H1 (cell line): ENCODE measurements at regions not wholly inside any gene's neighbourhood (a gene's known extent, or its start where the extent isn't known, plus 50 kb on each side); places are given as distances from the start of the nearest gene placed in this dataset.

ENCODE experiments used
- CTCF ChIA-PET: fragments of 300-600 bp; sonication (Branson Sonifier 250); formaldehyde crosslinking; loops from one replicate; lab custom pipeline; 2021; ENCODE audit not compliant: partially characterized antibody; lab: Charles Lee
- POLR2A ChIA-PET: fragments of 300-600 bp; sonication (Branson Sonifier 250); formaldehyde crosslinking; loops from one replicate; lab custom pipeline; 2021; ENCODE audit warnings: inconsistent platforms; ENCODE audit not compliant: partially characterized antibody; lab: Charles Lee
- DNase-seq, 2 experiments: peaks; one replicate each; pipeline versions ENCODE4 v3.0.0 to v3.0.0-alpha.2; 2010 to 2022; ENCODE audit warnings: low spot score in 2 of 2, low read depth in 1 of 2, mixed read lengths in 1 of 2
- FAIRE-seq: peaks from 2 replicates; lab custom pipeline; 2011; peaks lifted over from hg19 to GRCh38; lab: Jason Lieb, UNC
- H2AFZ ChIP-seq: 2 replicates; pipeline ENCODE4 v1.8.1; 2012; ENCODE audit warnings: low read length, inconsistent platforms
- H2AK5ac ChIP-seq: 2 replicates; pipeline ENCODE4 v1.6.1; 2013; ENCODE audit warnings: low read depth, low read length
- H2BK120ac ChIP-seq: replicated peaks from 2 replicates; pipeline ENCODE3; 2013; ENCODE audit warnings: low read depth, low read length, inconsistent platforms
- H2BK12ac ChIP-seq: 2 replicates; pipeline ENCODE4 v1.6.1; 2013; ENCODE audit warnings: low read depth, low read length
- H2BK15ac ChIP-seq: 2 replicates; pipeline ENCODE4 v1.6.1; 2013; ENCODE audit warnings: low read length
- H2BK20ac ChIP-seq: 2 replicates; pipeline ENCODE4 v1.6.1; 2013; ENCODE audit warnings: low read length
- H2BK5ac ChIP-seq: 2 replicates; pipeline ENCODE4 v1.6.1; 2013; ENCODE audit warnings: low read depth, low read length
- H3K14ac ChIP-seq: 2 replicates; pipeline ENCODE4 v1.6.1; 2013; ENCODE audit warnings: inconsistent platforms; ENCODE audit not compliant: insufficient read length
- H3K18ac ChIP-seq: 2 replicates; pipeline ENCODE4 v1.6.1; 2013; ENCODE audit warnings: low read length; ENCODE audit errors: extremely low read depth
- H3K23ac ChIP-seq: 2 replicates; pipeline ENCODE4 v1.6.1; 2013; ENCODE audit warnings: inconsistent platforms; ENCODE audit not compliant: insufficient read length
- H3K23me2 ChIP-seq: 2 replicates; pipeline ENCODE4 v1.6.1; 2013; ENCODE audit warnings: low read depth, low read length
- H3K27ac ChIP-seq: 2 replicates; pipeline ENCODE4 v1.6.1; 2011; ENCODE audit warnings: low read depth, low read length, inconsistent platforms
- H3K27me3 ChIP-seq, 4 experiments: replicated peaks in 1 of 4; 1 replicate in 1 of 4; 2 replicates in 3 of 4; pipeline versions ENCODE4 v1.6.1 to v1.8.1; 2011 to 2013; ENCODE audit warnings: low read length in 3 of 4, mild to moderate bottlenecking in 3 of 4, inconsistent platforms in 2 of 4, mixed read lengths in 2 of 4, moderate library complexity in 1 of 4; ENCODE audit not compliant: control insufficient read depth in 3 of 4, insufficient read depth in 3 of 4; ENCODE audit errors: extremely low read depth in 1 of 4
- H3K36me3 ChIP-seq, 4 experiments: 2 replicates each; pipeline versions ENCODE4 v1.6.1 to v1.8.1; 2011 to 2013; ENCODE audit warnings: mild to moderate bottlenecking in 4 of 4, low read length in 3 of 4, moderate library complexity in 2 of 4, control low read depth in 1 of 4, inconsistent platforms in 1 of 4; ENCODE audit not compliant: insufficient read depth in 4 of 4, control insufficient read depth in 2 of 4
- H3K4ac ChIP-seq: replicated peaks from 2 replicates; pipeline ENCODE3; 2013; ENCODE audit warnings: low read length, low read depth, mixed read lengths, inconsistent platforms; ENCODE audit not compliant: insufficient read length
- H3K4me1 ChIP-seq, 4 experiments: replicated peaks in 1 of 4; 1 replicate in 1 of 4; 2 replicates in 3 of 4; pipeline versions ENCODE4 v1.6.1 to v1.8.1; 2011 to 2013; ENCODE audit warnings: low read length in 3 of 4, inconsistent platforms in 2 of 4, mixed read lengths in 1 of 4; ENCODE audit not compliant: insufficient read depth in 4 of 4, control insufficient read depth in 3 of 4
- H3K4me2 ChIP-seq, 2 experiments: 2 replicates each; pipeline versions ENCODE4 v1.6.1 to v1.8.1; 2011 to 2013; ENCODE audit warnings: low read depth in 2 of 2, low read length in 2 of 2, control low read depth in 1 of 2, inconsistent platforms in 1 of 2, mild to moderate bottlenecking in 1 of 2; ENCODE audit not compliant: insufficient read depth in 1 of 2
- H3K4me3 ChIP-seq, 4 experiments: fragments of 200-600, 300-600 bp in 1 of 4; sonication (generic), shearing (Covaris generic), sonication (Bioruptor Twin) in 1 of 4; 2 replicates each; pipeline versions ENCODE4 v1.5.1 to v1.8.1; 2011 to 2016; ENCODE audit warnings: low read length in 4 of 4, low read depth in 3 of 4, control low read depth in 2 of 4, inconsistent platforms in 2 of 4, mild to moderate bottlenecking in 2 of 4, mixed read lengths in 1 of 4, moderate library complexity in 1 of 4; ENCODE audit not compliant: insufficient read depth in 2 of 4; ENCODE audit errors: extremely low read depth in 1 of 4
- H3K56ac ChIP-seq: replicated peaks from 2 replicates; pipeline ENCODE3; 2013; ENCODE audit warnings: low read depth, mild to moderate bottlenecking, mixed read lengths, low read length, inconsistent platforms; ENCODE audit not compliant: insufficient read length
- H3K79me1 ChIP-seq: 2 replicates; pipeline ENCODE4 v1.6.1; 2013; ENCODE audit warnings: low read depth, low read length, control low read depth
- H3K79me2 ChIP-seq, 2 experiments: 2 replicates each; pipeline versions ENCODE4 v1.6.1 to v1.8.1; 2012 to 2013; ENCODE audit warnings: low read length in 2 of 2, mild to moderate bottlenecking in 2 of 2, inconsistent platforms in 1 of 2; ENCODE audit not compliant: insufficient read depth in 2 of 2, control insufficient read depth in 1 of 2
- H3K9ac ChIP-seq, 4 experiments: replicated peaks in 1 of 4; 1 replicate in 1 of 4; 2 replicates in 3 of 4; pipeline versions ENCODE4 v1.6.1 to v1.8.1; 2011 to 2013; ENCODE audit warnings: low read depth in 3 of 4, low read length in 3 of 4, control low read depth in 2 of 4, mild to moderate bottlenecking in 2 of 4, moderate library complexity in 2 of 4, inconsistent platforms in 1 of 4; ENCODE audit errors: extremely low read depth in 1 of 4
- H3K9me3 ChIP-seq, 2 experiments: 2 replicates each; pipeline versions ENCODE4 v1.6.1 to v1.8.1; 2012 to 2013; ENCODE audit warnings: mild to moderate bottlenecking in 2 of 2, moderate library complexity in 2 of 2, control low read depth in 1 of 2, inconsistent platforms in 1 of 2, low read depth in 1 of 2, low read length in 1 of 2, mixed read lengths in 1 of 2; ENCODE audit not compliant: insufficient read depth in 2 of 2
- H4K20me1 ChIP-seq, 2 experiments: replicated peaks in 1 of 2; 2 replicates each; pipeline versions ENCODE3 to v1.8.1; 2011 to 2013; ENCODE audit warnings: inconsistent platforms in 2 of 2, low read length in 2 of 2, mild to moderate bottlenecking in 1 of 2; ENCODE audit not compliant: insufficient read depth in 2 of 2, control insufficient read depth in 1 of 2
- H4K5ac ChIP-seq: 2 replicates; pipeline ENCODE4 v1.6.1; 2013; ENCODE audit warnings: low read length, low read depth, mixed read lengths, inconsistent platforms; ENCODE audit not compliant: insufficient read length
- H4K8ac ChIP-seq: 2 replicates; pipeline ENCODE4 v1.8.0; 2013; ENCODE audit warnings: mild to moderate bottlenecking, moderate library complexity, low read length, inconsistent platforms; ENCODE audit not compliant: insufficient read depth; ENCODE audit errors: extremely low read depth
- H4K91ac ChIP-seq: replicated peaks from 2 replicates; pipeline ENCODE3; 2013; ENCODE audit warnings: low read length, mixed read lengths, inconsistent platforms; ENCODE audit not compliant: insufficient read length
- CTCF ChIP-seq, 3 experiments: IDR thresholded peaks; 1 replicate in 2 of 3; 2 replicates in 1 of 3; pipeline versions ENCODE4 v1.5.1 to v1.6.1; 2011; ENCODE audit warnings: low read length in 3 of 3, mild to moderate bottlenecking in 3 of 3, inconsistent platforms in 2 of 3, low read depth in 1 of 3, moderate library complexity in 1 of 3; ENCODE audit not compliant: insufficient read depth in 1 of 3; ENCODE audit errors: control extremely low read depth in 1 of 3
- EP300 ChIP-seq, 2 experiments: IDR thresholded peaks; 1 replicate in 1 of 2; 2 replicates in 1 of 2; pipeline ENCODE4 v1.6.1; 2011 to 2012; ENCODE audit warnings: low read depth in 2 of 2, low read length in 2 of 2, mild to moderate bottlenecking in 2 of 2, borderline replicate concordance in 1 of 2, inconsistent platforms in 1 of 2, moderate library complexity in 1 of 2
- HDAC2 ChIP-seq, 2 experiments: fragments of 300-600 bp in 1 of 2; sonication (generic) in 1 of 2; IDR thresholded peaks; 2 replicates each; pipeline ENCODE4 v1.6.1; 2011 to 2012; ENCODE audit warnings: low read depth in 2 of 2, low read length in 2 of 2, mild to moderate bottlenecking in 2 of 2, moderate library complexity in 2 of 2, borderline replicate concordance in 1 of 2, inconsistent platforms in 1 of 2
- KDM4A ChIP-seq: IDR thresholded peaks from one replicate; pipeline ENCODE4 v1.7.1; 2012; ENCODE audit warnings: low read depth, mild to moderate bottlenecking, moderate library complexity, low read length, inconsistent platforms; ENCODE audit not compliant: severe bottlenecking
- RAD21 ChIP-seq, 2 experiments: IDR thresholded peaks in 1 of 2; conservative IDR thresholded peaks in 1 of 2; 2 replicates each; pipeline ENCODE4 v1.6.1; 2011; ENCODE audit warnings: low read depth in 2 of 2, low read length in 2 of 2, improper control_type of control experiment in 1 of 2, inconsistent platforms in 1 of 2, mild to moderate bottlenecking in 1 of 2, moderate library complexity in 1 of 2
- RNF2 ChIP-seq: fragments of 200-900, 300-1000 bp; sonication (generic); IDR thresholded peaks from 2 replicates; pipeline ENCODE4 v1.7.1; 2016; ENCODE audit warnings: borderline replicate concordance, low read depth, mild to moderate bottlenecking, antibody characterized with exemption, low read length; ENCODE audit not compliant: poor library complexity, severe bottlenecking; ENCODE audit errors: missing control alignments
- SRF ChIP-seq: IDR thresholded peaks from 2 replicates; pipeline ENCODE4 v1.6.1; 2011; ENCODE audit warnings: mild to moderate bottlenecking, low read depth, low read length, moderate library complexity
- TAF1 ChIP-seq: IDR thresholded peaks from 2 replicates; pipeline ENCODE4 v1.6.1; 2011; ENCODE audit warnings: mild to moderate bottlenecking, low read depth, low read length
- TBP ChIP-seq: IDR thresholded peaks from 2 replicates; pipeline ENCODE4 v1.6.1; 2011; ENCODE audit warnings: low read depth, low read length, improper control_type of control experiment
- WGBS, 2 experiments: shearing (Covaris generic) in 1 of 2; methylation state at CpG; one replicate each; pipeline versions ENCODE4 v1.1.6 to v1.1.7; 2013 to 2015; ENCODE audit warnings: low lambda C conversion rate in 2 of 2, mixed read lengths in 2 of 2, inconsistent platforms in 1 of 2, low coverage in 1 of 2, missing lambda C conversion rate in 1 of 2; ENCODE audit not compliant: insufficient replicate concordance in 2 of 2, insufficient coverage in 1 of 2, insufficient read length in 1 of 2; ENCODE audit errors: extremely low coverage in 1 of 2, missing lambda C conversion rate in 1 of 2; 5-methylcytosine and 5-hydroxymethylcytosine counted together

DNA sequence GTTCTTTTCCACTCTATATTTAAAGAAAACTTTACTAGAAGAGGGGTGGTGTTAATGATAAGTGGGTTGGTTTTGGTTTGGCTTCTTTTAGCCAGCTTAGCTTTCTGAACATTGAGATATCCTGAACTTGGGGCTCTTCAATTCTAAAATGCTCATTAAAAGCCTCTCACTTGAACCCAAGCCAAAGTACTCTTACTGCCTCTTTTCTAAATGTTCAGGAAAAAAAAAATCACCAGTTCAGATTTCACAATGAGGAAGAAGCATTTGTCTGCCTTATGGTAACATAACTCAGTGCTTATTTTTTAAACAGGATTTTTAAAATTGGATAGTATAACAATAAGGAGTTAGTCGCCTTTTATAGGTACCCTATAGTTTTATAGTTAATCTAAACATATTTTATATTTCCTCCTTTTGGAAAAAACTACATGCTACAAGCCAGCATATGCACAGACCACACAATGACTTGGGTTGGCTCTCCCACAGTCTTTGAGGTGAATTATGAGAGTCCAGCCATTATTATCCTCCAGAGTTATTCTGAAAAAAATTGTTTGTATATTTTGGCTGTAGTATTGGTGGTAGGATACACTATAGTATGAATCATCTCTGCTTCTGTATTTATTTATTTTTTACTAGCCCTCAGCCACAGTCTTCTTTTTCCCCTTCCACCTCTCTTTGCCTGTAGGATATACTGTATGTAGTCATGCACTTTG is 195.5 kb upstream of the TMPO start:
- no peak overlapping the region for H3K23ac ChIP-seq
- no peak overlapping the region for H3K27ac ChIP-seq
- WGBS, 2 experiments, result 82% methylated on average over 1 of the region's 1 CpG; no CpG with 5 or more reads in 1 of the 2 experiments
- H2BK5ac ChIP-seq, result no peak overlapping the region
- no peak for DNase-seq
- no peaks in the 10 kb centered on the region for H3K79me2 ChIP-seq
- FAIRE-seq, result no peak
- ChIA-PET POLR2A (no interaction called here), CTCF (no interaction called here)
- no peak overlapping the region for H4K91ac ChIP-seq
- H2AFZ ChIP-seq, result no peak overlapping the region
- no peak overlapping the region for H4K5ac ChIP-seq
- no peaks in the 10 kb centered on the region for H3K4me1 ChIP-seq
- no peaks in the 10 kb centered on the region for H3K27me3 ChIP-seq
- H3K14ac ChIP-seq, result no peak overlapping the region
- H3K23me2 ChIP-seq, result no peaks in the 10 kb centered on the region
- H3K4me3 ChIP-seq, result no peak overlapping the region
- no peak overlapping the region for H3K4me2 ChIP-seq
- no peaks in the 10 kb centered on the region for H3K79me1 ChIP-seq
- no peaks in the 10 kb centered on the region for H4K20me1 ChIP-seq
- no peak overlapping the region for H2BK120ac ChIP-seq
- H3K9ac ChIP-seq, result no peak overlapping the region
- no peaks in the 10 kb centered on the region for H3K36me3 ChIP-seq
- no peak overlapping the region for H2BK15ac ChIP-seq
- no peak overlapping the region for H2AK5ac ChIP-seq
- no peak overlapping the region for H3K4ac ChIP-seq
- no peak overlapping the region for H4K8ac ChIP-seq
- H3K18ac ChIP-seq, result no peak overlapping the region
- no peak overlapping the region for H2BK12ac ChIP-seq
- H3K56ac ChIP-seq, result no peak overlapping the region
- no peaks in the 10 kb centered on the region for H3K9me3 ChIP-seq
- H2BK20ac ChIP-seq, result no peak overlapping the region
- no peak for TF ChIP-seq CTCF (IDR thresholded peaks at IDR 0.05; ENCODE audit: control extremely low read depth in 1 of 3, insufficient read depth in 1 of 3, low read depth in 1 of 3, low read length in 3 of 3)
- TF ChIP-seq KDM4A, result no peak
- TF ChIP-seq TAF1, result no peak
- no peak for TF ChIP-seq TBP
- TF ChIP-seq EP300 (IDR thresholded peaks at IDR 0.05; ENCODE audit: borderline replicate concordance in 1 of 2, low read depth in 2 of 2, low read length in 2 of 2), result no peak
- no peak for TF ChIP-seq HDAC2 (IDR thresholded peaks at IDR 0.05; ENCODE audit: borderline replicate concordance in 1 of 2, low read depth in 2 of 2, low read length in 2 of 2)
- TF ChIP-seq RNF2, result no peak
- TF ChIP-seq RAD21 (IDR thresholded peaks at IDR 0.05 in 1 of 2, conservative IDR thresholded peaks at IDR 0.05 in 1 of 2; ENCODE audit: low read depth in 2 of 2, low read length in 2 of 2), result no peak
- no peak for TF ChIP-seq SRF
